NCI-H82 treated with DMSO at 0.1 percent for 48 hours (cell line): ENCODE measurements at regions not wholly inside any gene's neighbourhood (a gene's known extent, or its start where the extent isn't known, plus 50 kb on each side); places are given as distances from the start of the nearest gene placed in this dataset.
"Not testable (repeated sequence)": the region's sequence is repeated elsewhere in the genome, so short reads cannot be mapped to it uniquely, and the experiment has no call there.

ENCODE experiments used
- DNase-seq: peaks from one replicate; lab custom pipeline; 2025; ENCODE audit not compliant: unreplicated experiment; lab: John Stamatoyannopoulos, UW

GRCh38 chr13:78098249-78098648, 179.6 kb upstream of the EDNRB start:
- DNase-seq, result no peak

GRCh38 chr13:78096221-78096620, 177.6 kb upstream of the EDNRB start:
- DNase-seq, result no peak

- no peak for DNase-seq
Observed at GRCh38 chr13:78087966-78088678, 169.5 kb upstream of the EDNRB start.

- DNase-seq, result no peak
Observed at GRCh38 chr13:78085434-78086225, 167.0 kb upstream of the EDNRB start.

DNA sequence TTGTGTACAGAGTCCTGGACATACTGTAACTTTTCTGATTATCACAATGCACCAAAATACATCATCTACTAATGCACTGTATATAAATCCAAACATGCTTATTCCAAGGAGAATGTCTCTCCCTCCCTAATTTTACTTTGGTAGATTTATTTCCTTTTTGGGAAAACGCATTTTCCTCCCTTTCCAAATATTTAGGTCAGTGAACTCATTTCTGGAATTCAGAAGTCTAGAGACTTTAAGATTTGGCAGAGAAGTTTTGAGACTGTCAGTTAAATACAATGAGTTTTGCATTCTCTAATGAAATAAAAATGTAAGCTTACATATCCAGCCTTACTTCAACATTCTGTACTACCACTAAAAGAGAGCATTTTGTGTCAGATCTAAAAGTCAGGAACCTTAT, 165.8 kb upstream of the EDNRB start:
- DNase-seq, result no peak

DNA sequence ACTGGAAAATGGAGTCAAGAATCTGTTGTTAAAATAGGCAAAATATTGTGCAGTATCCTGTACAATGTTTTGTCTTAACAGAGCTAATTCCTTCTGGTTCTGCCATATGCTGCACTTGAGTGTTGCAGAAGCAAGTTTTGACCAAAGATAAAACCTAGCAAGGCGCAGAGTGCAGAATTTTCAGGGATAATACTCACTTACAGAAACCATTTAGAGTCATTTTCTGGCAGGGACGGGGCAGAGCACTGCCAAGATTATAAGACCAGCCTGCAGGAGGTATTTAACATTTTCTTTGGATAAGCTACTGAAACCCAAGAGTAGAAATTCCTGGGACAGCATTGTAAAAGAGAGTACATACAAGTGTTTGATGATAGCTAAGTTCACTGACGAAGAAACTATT, 159.5 kb upstream of the EDNRB start:
- no peak for DNase-seq

- no peak for DNase-seq
Observed at GRCh38 chr13:78067290-78067689, 148.7 kb upstream of the EDNRB start.

DNA sequence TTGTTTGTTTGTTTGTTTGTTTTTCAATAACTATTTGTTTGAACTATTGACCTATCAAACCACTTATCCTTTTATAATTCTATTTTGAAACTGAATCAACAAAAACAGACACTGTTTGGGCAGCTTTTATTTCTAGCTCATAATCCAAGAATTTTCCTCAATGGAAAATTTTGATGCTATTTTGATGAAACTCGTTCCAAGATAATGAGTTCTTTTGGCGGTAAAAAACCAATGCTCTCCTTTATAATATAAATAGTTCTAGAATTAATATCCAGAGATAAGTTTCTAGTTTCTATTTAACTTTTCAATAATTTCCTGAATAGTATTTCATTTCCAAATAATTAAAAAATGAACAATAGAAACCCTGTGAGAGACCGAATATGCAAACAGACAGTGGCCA, 146.5 kb upstream of the EDNRB start:
- no peak for DNase-seq

GRCh38 chr13:78061806-78062205, 143.2 kb upstream of the EDNRB start:
- no peak for DNase-seq

DNA sequence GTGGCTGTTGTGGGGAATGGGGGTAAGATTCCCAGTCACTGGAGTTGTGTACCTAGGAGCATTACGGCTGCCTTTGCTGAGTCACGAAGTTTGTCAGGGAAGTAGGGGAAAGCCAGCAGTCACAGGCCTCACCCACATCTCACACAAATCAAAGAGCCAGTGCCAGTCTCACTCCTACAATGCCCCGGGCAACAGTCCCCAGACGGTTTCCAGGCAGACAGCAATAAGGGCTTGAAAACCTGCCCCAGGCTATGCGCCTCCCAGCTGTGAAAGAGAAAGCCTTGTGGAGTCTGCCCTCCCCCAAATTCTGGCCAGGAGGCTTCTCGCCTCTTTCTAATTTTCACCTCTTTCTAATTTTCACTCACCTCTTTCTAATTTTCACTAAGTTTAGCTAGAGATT, 142.3 kb upstream of the EDNRB start:
- no peak for DNase-seq

- not testable (repeated sequence) for DNase-seq
Observed at GRCh38 chr13:78056865-78057264, 138.2 kb upstream of the EDNRB start.

DNA sequence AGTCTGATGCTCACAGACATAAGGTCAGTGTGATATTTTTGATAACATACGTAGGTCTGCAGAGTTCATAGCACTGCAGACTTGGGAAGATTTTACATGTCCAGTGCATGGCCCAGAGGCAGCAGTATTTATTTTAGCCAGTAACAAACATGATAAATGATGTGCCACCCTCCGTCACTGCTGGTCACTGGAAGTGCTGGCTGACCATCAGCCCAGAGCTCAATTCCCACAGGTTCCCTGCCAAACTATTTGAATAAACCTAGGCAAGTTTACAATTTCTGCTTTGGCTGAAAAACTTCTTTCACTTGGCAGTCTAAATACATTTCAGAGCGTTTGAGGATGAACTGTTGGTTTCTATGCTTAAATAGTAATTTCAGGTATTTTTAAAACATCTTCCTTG, 135.5 kb upstream of the EDNRB start:
- DNase-seq, result no peak

DNA sequence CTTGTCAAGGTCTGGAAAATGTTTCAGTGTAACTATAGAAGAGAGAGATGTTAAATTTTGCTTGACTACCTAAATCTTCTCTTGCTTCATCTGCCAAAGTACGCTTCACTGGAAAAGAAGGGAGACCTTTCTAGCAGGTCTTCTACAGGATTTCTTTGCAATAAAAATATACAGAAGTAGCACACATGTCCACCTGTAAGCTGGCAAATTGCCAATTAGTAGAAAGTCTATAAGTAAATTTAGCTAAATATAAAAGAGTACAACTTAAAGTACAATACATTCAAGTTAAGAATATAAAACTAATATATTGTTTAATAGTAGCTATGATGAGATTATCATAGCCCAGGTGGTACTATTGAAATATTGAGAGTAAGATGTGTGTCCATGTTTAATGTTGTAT, 128.5 kb upstream of the EDNRB start:
- DNase-seq, result no peak

GRCh38 chr13:78046331-78046730, 127.7 kb upstream of the EDNRB start:
- no peak for DNase-seq

- no peak for DNase-seq
Observed at GRCh38 chr13:78045916-78046315, 127.3 kb upstream of the EDNRB start.

DNA sequence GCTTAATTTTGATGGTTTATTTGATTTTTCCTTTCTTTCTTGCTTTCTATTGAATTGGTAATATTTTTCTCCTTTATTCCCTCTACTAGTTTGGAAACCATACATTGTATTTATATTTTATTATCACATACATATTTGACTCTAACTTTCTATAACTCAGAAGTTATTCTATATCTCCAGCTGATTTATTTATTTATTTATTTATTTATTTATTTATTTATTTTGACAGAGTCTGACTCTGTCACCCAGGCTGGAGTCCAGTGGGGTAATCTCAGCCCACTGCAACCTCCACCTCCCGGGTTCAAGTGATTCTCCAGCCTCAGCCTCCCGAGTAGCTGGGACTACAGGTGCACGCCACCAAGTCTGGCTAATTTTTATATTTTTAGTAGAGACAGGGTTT, 122.7 kb upstream of the EDNRB start:
- not testable (repeated sequence) for DNase-seq

DNA sequence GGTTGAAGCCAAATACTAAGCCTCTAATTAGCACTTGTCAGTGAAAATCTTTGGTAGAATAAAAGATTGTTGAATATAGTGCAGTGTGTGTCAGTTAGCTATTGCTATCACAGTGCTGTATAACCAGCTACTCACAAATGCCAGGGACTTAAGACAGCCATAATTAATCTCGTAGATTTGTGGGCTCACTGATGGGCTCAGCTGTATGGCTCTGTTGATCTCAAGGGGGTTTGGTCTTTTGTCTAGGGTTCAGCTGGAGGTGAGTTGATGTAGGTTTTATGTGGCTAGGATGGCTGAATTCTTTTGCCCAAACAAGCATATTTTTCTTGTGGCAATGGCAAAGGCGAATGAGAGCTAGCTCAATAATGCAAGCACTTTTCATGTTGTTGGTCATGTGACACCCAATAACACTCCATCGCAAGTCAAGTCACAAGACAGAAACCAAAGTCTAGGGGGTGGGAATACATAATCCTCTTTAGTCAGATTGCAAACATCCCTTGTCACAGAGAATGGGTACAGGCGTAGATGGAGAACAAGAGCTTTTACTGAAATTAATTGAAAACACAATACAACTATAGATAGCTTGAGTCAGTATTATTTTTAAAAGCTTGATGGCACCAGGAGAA, 121.7 kb upstream of the EDNRB start:
- no peak for DNase-seq

GRCh38 chr13:78036841-78037240, 118.2 kb upstream of the EDNRB start:
- no peak for DNase-seq

DNA sequence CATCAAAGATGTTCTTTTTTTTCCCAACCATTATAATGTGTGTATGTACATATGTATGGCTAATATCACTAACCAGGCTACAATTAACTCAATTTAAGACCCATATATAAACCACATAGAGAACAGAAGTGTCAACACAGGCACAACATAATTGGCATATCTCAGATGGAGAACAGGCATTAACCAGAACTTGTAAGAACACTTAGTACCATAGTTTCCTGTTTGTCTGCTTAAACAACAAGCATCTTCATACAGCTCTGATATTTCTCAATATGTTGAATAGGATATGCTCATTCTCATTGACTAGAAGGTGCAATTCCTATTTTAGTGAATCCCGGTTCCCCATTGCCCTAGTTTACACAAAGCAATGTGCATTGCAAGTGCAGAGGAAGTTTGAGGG, 116.9 kb upstream of the EDNRB start:
- no peak for DNase-seq

DNA sequence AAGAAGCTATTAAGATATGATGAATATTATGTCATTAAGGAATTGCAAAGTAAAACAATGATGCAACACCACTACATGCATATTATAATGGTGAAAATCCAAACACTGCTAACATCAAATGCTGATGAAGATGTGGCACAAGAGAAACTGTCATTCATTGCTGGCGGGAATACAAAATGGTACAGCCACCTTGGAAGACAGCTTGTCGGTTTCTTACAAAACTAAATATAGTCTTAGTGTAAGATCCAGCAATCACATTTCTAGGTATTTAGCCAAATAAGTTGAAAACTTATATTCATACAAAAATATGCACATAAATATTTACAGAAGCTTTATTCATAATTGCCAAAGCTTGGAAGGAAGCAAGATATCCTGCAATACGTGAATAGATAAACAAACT, 114.9 kb upstream of the EDNRB start:
- DNase-seq, result no peak

- DNase-seq, result no peak
Observed at GRCh38 chr13:78032132-78032531, 113.5 kb upstream of the EDNRB start.

DNA sequence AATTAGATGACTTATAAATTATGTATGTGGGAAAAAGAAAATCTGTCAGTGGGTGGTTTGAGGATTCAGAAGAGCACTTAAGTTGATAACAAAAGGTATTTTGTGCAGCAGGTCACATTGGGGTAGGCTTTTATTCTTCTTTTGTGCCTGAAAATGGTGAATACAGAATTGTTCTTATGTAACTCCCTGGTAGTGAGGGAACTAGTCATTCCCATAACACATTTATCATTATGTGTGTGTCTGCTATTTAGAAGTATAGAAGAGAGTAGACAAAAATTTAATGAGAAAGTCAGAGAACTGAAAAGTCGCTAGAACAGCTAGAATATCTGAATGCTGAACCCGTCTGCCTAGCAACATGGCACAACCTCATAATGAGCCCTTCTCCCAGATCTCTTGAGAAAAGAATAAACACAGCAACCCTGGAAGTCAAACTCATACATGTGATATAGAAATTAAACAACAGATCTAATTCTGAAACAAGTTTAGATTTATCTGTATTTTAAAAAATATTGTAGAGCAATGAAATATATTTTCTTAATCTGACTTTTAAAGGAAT, 111.8 kb upstream of the EDNRB start:
- no peak for DNase-seq
